WERI-Rb-1 (cell line): ENCODE measurements at regions not wholly inside any gene's neighbourhood (a gene's known extent, or its start where the extent isn't known, plus 50 kb on each side); places are given as distances from the start of the nearest gene placed in this dataset.

ENCODE experiments used
- DNase-seq: peaks from one replicate; pipeline ENCODE4 v3.0.0-alpha.2; 2020
- H3K27ac ChIP-seq: fragments of 250-450 bp; sonication (Bioruptor Pico); 2 replicates; pipeline ENCODE4 v1.5.1; 2020; ENCODE audit warnings: mild to moderate bottlenecking, moderate library complexity
- H3K27me3 ChIP-seq: fragments of 250-450 bp; sonication (Bioruptor Pico); 2 replicates; pipeline ENCODE4 v1.5.1; 2021; ENCODE audit warnings: mild to moderate bottlenecking, low read depth, moderate library complexity; ENCODE audit not compliant: insufficient read depth, severe bottlenecking
- H3K36me3 ChIP-seq: fragments of 250-450 bp; sonication (Bioruptor Pico); 2 replicates; pipeline ENCODE4 v1.5.1; 2020; ENCODE audit warnings: mild to moderate bottlenecking, moderate library complexity
- H3K4me3 ChIP-seq: 2 replicates; pipeline ENCODE4 v1.5.1; 2011; ENCODE audit warnings: low read depth, mild to moderate bottlenecking, control low read depth, low read length
- H3K9me3 ChIP-seq: fragments of 250-450 bp; sonication (Bioruptor Pico); 2 replicates; pipeline ENCODE4 v1.5.1; 2021; ENCODE audit warnings: mild to moderate bottlenecking, moderate library complexity; ENCODE audit not compliant: severe bottlenecking
- CTCF ChIP-seq: IDR thresholded peaks from 2 replicates; pipeline ENCODE4 v1.5.1; 2011; ENCODE audit warnings: low read depth, mild to moderate bottlenecking, control low read depth, inconsistent platforms, low read length

GRCh38 chr18:38369772-38370690 lies 804.4 kb upstream of the CELF4 start:
- no peaks in the 10 kb centered on the region for H3K36me3 ChIP-seq
- H3K27me3 ChIP-seq: no peaks in the 10 kb centered on the region
- no peak for DNase-seq
- no peak overlapping the region for H3K27ac ChIP-seq
- no peak overlapping the region for H3K4me3 ChIP-seq
- H3K9me3 ChIP-seq: no peaks in the 10 kb centered on the region
- no peak for TF ChIP-seq CTCF

- Histone ChIP-seq H3K9me3 (no peaks in the 10 kb centered on the region), H3K36me3 (no peaks in the 10 kb centered on the region), H3K27me3 (no peaks in the 10 kb centered on the region), H3K27ac (no peak overlapping the region), H3K4me3 (no peak overlapping the region)
- no peak for DNase-seq
- TF ChIP-seq CTCF: no peak
Observed at GRCh38 chr18:38368886-38369285, 803.3 kb upstream of the CELF4 start.

DNA sequence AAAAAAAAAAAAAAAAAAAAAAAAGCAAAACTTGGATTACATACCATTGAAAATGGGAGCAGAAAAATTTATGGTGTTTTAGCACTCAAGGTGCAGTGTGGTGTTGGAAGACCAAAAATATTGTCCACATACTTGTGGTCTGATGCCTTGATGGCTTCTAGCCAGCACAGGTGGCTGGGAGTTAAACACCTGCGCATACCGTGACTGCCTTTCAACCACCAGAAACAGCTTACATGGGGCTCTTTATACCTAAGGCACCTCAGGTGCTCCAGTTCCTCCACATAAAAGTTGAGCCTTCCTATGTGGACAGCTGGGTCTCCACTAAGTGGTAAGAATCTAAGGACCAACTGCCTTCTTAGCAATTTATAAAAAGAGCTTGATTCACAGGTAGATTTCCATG lies 802.6 kb upstream of the CELF4 start:
- no peak overlapping the region for H3K27ac ChIP-seq
- TF ChIP-seq CTCF: no peak
- no peak for DNase-seq

GRCh38 chr18:38367473-38367872 lies 801.9 kb upstream of the CELF4 start:
- no peaks in the 10 kb centered on the region for H3K9me3 ChIP-seq
- TF ChIP-seq CTCF: no peak
- H3K36me3 ChIP-seq: no peaks in the 10 kb centered on the region
- H3K4me3 ChIP-seq: no peak overlapping the region
- H3K27me3 ChIP-seq: no peaks in the 10 kb centered on the region
- no peak overlapping the region for H3K27ac ChIP-seq
- DNase-seq: no peak

More for the DNA sequence above, 802.6 kb upstream of the CELF4 start:
- Histone ChIP-seq H3K36me3 (no peaks in the 10 kb centered on the region), H3K4me3 (no peak overlapping the region), H3K27me3 (no peaks in the 10 kb centered on the region), H3K9me3 (no peaks in the 10 kb centered on the region)

GRCh38 chr18:38362286-38362792 lies 796.7 kb upstream of the CELF4 start:
- Histone ChIP-seq H3K27me3 (no peaks in the 10 kb centered on the region), H3K36me3 (no peaks in the 10 kb centered on the region), H3K9me3 (no peaks in the 10 kb centered on the region), H3K27ac (no peak overlapping the region), H3K4me3 (no peak overlapping the region)
- peak; percentile 29 for DNase-seq
- no peak for TF ChIP-seq CTCF
